Heart right ventricle (tissue), 16 donors: ENCODE measurements at regions not wholly inside any gene's neighbourhood (a gene's known extent, or its start where the extent isn't known, plus 50 kb on each side); places are given as distances from the start of the nearest gene placed in this dataset.

Source experiments
- ATAC-seq, 8 donors: fragments of 200-7000 bp; cut with Tn5 transposase; one replicate each; pipeline ENCODE4 v1.9.1; 2020; ENCODE audit warnings: mild to moderate bottlenecking in 8 of 8, moderate library complexity in 8 of 8, moderate number of reproducible peaks in 1 of 8
- DNase-seq, 2 donors: peaks; one replicate each; pipeline ENCODE4 v3.0.0-alpha.2; 2020
- H3K27ac ChIP-seq, 10 donors: fragments of 200-600 bp; sonication (generic) in 2 of 10; one replicate each; pipeline versions ENCODE4 v1.5.0 to v1.8.0; 2020 to 2022; ENCODE audit warnings: mild to moderate bottlenecking in 3 of 10
- H3K27me3 ChIP-seq, 7 donors: fragments of 200-600 bp; one replicate each; pipeline ENCODE4 v1.8.0; 2021 to 2022; ENCODE audit warnings: mild to moderate bottlenecking in 2 of 7
- H3K36me3 ChIP-seq, 9 donors: fragments of 200-600 bp; sonication (generic) in 1 of 9; one replicate each; pipeline versions ENCODE4 v1.5.0 to v1.8.0; 2020 to 2022; ENCODE audit warnings: mild to moderate bottlenecking in 2 of 9
- H3K4me1 ChIP-seq, 9 donors: fragments of 200-600 bp; sonication (generic) in 1 of 9; one replicate each; pipeline versions ENCODE4 v1.5.0 to v1.8.0; 2020 to 2022; ENCODE audit warnings: mild to moderate bottlenecking in 4 of 9
- H3K4me3 ChIP-seq, 10 donors: fragments of 200-600 bp; sonication (generic) in 2 of 10; one replicate each; pipeline versions ENCODE4 v1.5.0 to v1.8.0; 2020 to 2022; ENCODE audit warnings: mild to moderate bottlenecking in 7 of 10, moderate library complexity in 2 of 10
- H3K9me3 ChIP-seq, 11 donors: fragments of 200-600 bp in 10 of 11; sonication (generic) in 2 of 11; one replicate each; pipeline versions ENCODE4 v1.5.0 to v1.8.0; 2013 to 2022; ENCODE audit warnings: mild to moderate bottlenecking in 2 of 11, control low read depth in 1 of 11, moderate library complexity in 1 of 11
- CTCF ChIP-seq, 9 donors: fragments of 200-600 bp; sonication (generic) in 2 of 9; IDR thresholded peaks; one replicate each; pipeline versions ENCODE4 v1.5.0 to v1.8.0; 2021 to 2022; ENCODE audit warnings: antibody characterized with exemption in 9 of 9, mild to moderate bottlenecking in 5 of 9, moderate library complexity in 1 of 9
- WGBS, 2 donors: extraction: QIAGEN DNeasy Blood & Tissue Kit; methylation state at CpG; one replicate each; pipeline ENCODE4 v1.1.7; 2013; ENCODE audit warnings: inconsistent platforms in 1 of 2; 5-methylcytosine and 5-hydroxymethylcytosine counted together
- intact Hi-C, 10 donors: fragments of 100-400 bp; cut with DNase I; formaldehyde crosslinking; loops; one replicate each; pipeline versions ENCODE4 v1.11.1 to v1.14.2; 2022
- donor health status: Arrhythmogenic right ventricular cardiomyopathy.
- donor health status: ischemic (EF 13 %, LVEDD 7.1; RV severe dilation, severe dysfunction).
- donor health status: healthy with polysubstance abuse.
- donor health status: DM: no; HTN: yes; CAD: no.
- donor health status: DM: no; HTN: no; CAD: no.
- donor health status: ischemic (EF 25% LVEDD 6.9; RV normal size, moderate dysfunction).
- donor health status: ischemic (EF 25% LVEDD 5.7; RV mildly dilated, moderate dysfunction).
- donor health status: healthy.
- donor health status: DM: yes; HTN: yes; CAD: no.
- donor health status: Ischemic cardiomyopathy.
- donor health status: ischemic (EF 35%, LVEDD 5.7; RV mildly dilated, moderate dysfunction).
- donor health status: nonischemic (EF 11% LVEDD 7.7; RV severe dilation, severe dysfunction).
- donor health status: DM: yes; HTN: yes; CAD: no.
- donor health status: PGD.
- donor health status: ischemic (EF 29% LVEDD 5.4; RV normal size, mild dysfunction).
- donor health status: nonischemic (EF 23%, LVEDD 6.1; RV moderate dilation, normal function).

GRCh38 chr2:45223531-45223930 lies 214.3 kb upstream of the SIX2 start:
- peaks cover 0 to 30% (median 14%) of the 10 kb centered on the region in 7 donors for H3K27me3 ChIP-seq
- no peak overlapping the region for H3K27ac ChIP-seq
- intact Hi-C loops: no loop called here
- ATAC-seq (no peak), DNase-seq (no peak)
- H3K9me3 ChIP-seq: peaks cover 0 to 3% (median 0%) of the 10 kb centered on the region in 11 donors
- H3K4me3 ChIP-seq: no peak overlapping the region
- no peaks in the 10 kb centered on the region for H3K4me1 ChIP-seq
- whole genome bisulfite sequencing, 2 donors: 76 to 78% methylated on average over 8 of the region's 8 CpGs
- no peak for TF ChIP-seq CTCF (IDR thresholded peaks at IDR 0.05)
- no peaks in the 10 kb centered on the region for H3K36me3 ChIP-seq

- Histone ChIP-seq H3K4me3 (no peak overlapping the region), H3K36me3 (no peaks in the 10 kb centered on the region), H3K9me3 (peaks cover 0 to 10% (median 0%) of the 10 kb centered on the region in 11 donors), H3K27ac (no peak overlapping the region), H3K4me1 (no peaks in the 10 kb centered on the region), H3K27me3 (peaks cover 0 to 33% (median 14%) of the 10 kb centered on the region in 7 donors)
- 18 to 21% methylated on average over 8 of the region's 8 CpGs for WGBS, 2 donors
- no peak for ATAC-seq
- intact Hi-C loops: no loop called here
- no peak for DNase-seq
- TF ChIP-seq CTCF (IDR thresholded peaks at IDR 0.05): no peak
These were observed 211.0 kb upstream of the SIX2 start for GRCh38 chr2:45220227-45220626.

- no peaks in the 10 kb centered on the region for H3K36me3 ChIP-seq
- no peak overlapping the region for H3K27ac ChIP-seq
- no peak for DNase-seq
- 57 to 69% methylated on average over 3 of the region's 3 CpGs for WGBS, 2 donors
- TF ChIP-seq CTCF (IDR thresholded peaks at IDR 0.05): no peak
- peaks cover 0 to 10% (median 0%) of the 10 kb centered on the region in 11 donors for H3K9me3 ChIP-seq
- ATAC-seq: no peak
- no peak overlapping the region for H3K4me3 ChIP-seq
- peaks cover 0 to 33% (median 14%) of the 10 kb centered on the region in 7 donors for H3K27me3 ChIP-seq
- H3K4me1 ChIP-seq: no peaks in the 10 kb centered on the region
- intact Hi-C loops: no loop called here
These were observed 209.7 kb upstream of the SIX2 start for GRCh38 chr2:45218931-45219339.

- ATAC-seq (no peak), DNase-seq (no peak)
- TF ChIP-seq CTCF (IDR thresholded peaks at IDR 0.05): no peak
- intact Hi-C loops: no loop called here
- WGBS, 2 donors: 91 to 97% methylated on average over 3 of the region's 3 CpGs
- Histone ChIP-seq H3K4me1 (no peaks in the 10 kb centered on the region), H3K9me3 (peaks cover 0 to 10% (median 0%) of the 10 kb centered on the region in 11 donors), H3K27me3 (peaks cover 0 to 33% (median 12%) of the 10 kb centered on the region in 7 donors), H3K36me3 (no peaks in the 10 kb centered on the region), H3K4me3 (no peak overlapping the region), H3K27ac (no peak overlapping the region)
These were observed 209.0 kb upstream of the SIX2 start for GRCh38 chr2:45218297-45218696.
